BE2C (cell line): ENCODE measurements at regions not wholly inside any gene's neighbourhood (a gene's known extent, or its start where the extent isn't known, plus 50 kb on each side); places are given as distances from the start of the nearest gene placed in this dataset.

Source experiments
- DNase-seq: peaks from one replicate; pipeline ENCODE4 v3.0.0-alpha.2; 2020
- H3K27me3 ChIP-seq: fragments of 250-450 bp; sonication (Bioruptor Pico); 2 replicates; pipeline ENCODE4 v1.5.1; 2020; ENCODE audit warnings: mild to moderate bottlenecking
- H3K36me3 ChIP-seq: fragments of 250-450 bp; sonication (Bioruptor Pico); 2 replicates; pipeline ENCODE4 v1.5.1; 2020; ENCODE audit warnings: mild to moderate bottlenecking
- H3K4me1 ChIP-seq: fragments of 250-450 bp; sonication (Bioruptor Pico); 2 replicates; pipeline ENCODE4 v1.5.1; 2020
- H3K4me3 ChIP-seq: 2 replicates; pipeline ENCODE4 v1.5.1; 2011; ENCODE audit warnings: low read depth, low read length
- H3K9me3 ChIP-seq: fragments of 250-450 bp; sonication (Bioruptor Pico); 2 replicates; pipeline ENCODE4 v1.5.1; 2020
- CTCF ChIP-seq: IDR thresholded peaks from 2 replicates; pipeline ENCODE4 v1.5.1; 2012; ENCODE audit warnings: mild to moderate bottlenecking, low read depth, low read length

DNA sequence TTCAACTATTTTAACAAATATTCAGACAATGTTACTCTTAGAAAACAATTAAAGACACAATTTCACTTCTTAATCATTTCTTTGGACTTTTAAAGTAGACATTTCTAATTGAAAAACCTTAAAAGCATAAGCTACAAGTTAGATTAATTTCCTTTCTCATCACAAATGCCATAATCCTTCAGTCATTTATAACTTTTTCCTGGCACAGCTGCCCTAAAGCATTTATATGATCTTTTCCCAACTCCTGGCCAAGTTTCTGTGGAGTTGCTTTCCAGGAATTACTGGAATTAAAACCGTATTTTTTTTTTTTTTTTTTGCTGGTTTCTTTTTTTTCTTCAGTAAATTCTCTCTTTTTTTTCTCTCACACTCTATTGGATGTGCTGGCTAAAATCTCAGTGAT lies 615.9 kb downstream of the TBC1D4 start:
- Histone ChIP-seq H3K27me3 (no peaks in the 10 kb centered on the region), H3K4me1 (no peaks in the 10 kb centered on the region; the same call in 1 of the 2 replicates), H3K4me3 (no peak overlapping the region), H3K36me3 (no peaks in the 10 kb centered on the region), H3K9me3 (no peaks in the 10 kb centered on the region)
- TF ChIP-seq CTCF: no peak
- no peak for DNase-seq

- Histone ChIP-seq H3K4me1 (no peaks in the 10 kb centered on the region), H3K36me3 (no peaks in the 10 kb centered on the region), H3K27me3 (no peaks in the 10 kb centered on the region), H3K4me3 (no peak overlapping the region), H3K9me3 (no peaks in the 10 kb centered on the region)
- DNase-seq: no peak
- TF ChIP-seq CTCF: no peak
Observed at GRCh38 chr13:74865656-74866055, 616.3 kb downstream of the TBC1D4 start.

DNA sequence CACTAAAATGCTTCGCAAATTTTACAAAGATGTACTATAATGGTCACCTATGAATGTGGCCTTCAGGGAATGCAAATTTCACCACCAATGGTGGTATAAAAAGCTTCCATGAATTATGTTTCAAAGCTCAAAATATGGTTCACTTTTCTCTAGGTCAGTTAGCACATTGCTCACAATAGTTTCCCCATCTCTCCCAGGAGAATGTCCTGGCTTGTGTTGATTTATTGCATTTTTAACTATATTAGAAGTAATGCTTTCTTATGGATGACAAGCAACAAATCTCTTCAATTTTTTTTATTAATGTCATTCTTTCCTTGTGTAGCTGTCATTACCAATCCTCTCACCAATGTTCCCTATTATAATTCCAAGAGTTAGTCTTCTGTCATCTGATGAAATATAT lies 621.2 kb downstream of the TBC1D4 start:
- no peak for DNase-seq
- Histone ChIP-seq H3K27me3 (no peaks in the 10 kb centered on the region), H3K9me3 (no peaks in the 10 kb centered on the region), H3K4me3 (no peak overlapping the region), H3K36me3 (no peaks in the 10 kb centered on the region), H3K4me1 (no peaks in the 10 kb centered on the region)
- no peak for TF ChIP-seq CTCF

DNA sequence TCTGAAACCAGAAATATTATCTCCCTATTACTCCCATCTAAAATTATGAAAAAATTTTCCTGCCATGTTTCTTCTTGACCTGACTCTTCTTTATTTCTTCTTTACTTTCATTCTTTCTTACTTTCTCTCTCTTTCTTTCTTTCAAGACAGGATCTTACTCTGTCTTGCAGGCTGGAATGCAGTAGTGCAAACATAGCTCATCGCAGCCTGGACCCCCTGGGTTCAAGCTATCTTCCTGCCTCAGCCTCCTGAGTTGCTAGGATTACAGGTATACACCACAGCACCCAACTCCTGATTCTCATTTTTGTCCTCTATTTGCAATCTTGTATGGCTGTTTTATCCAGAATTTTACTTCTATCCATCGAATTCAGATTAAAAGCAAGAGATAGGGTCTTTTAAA lies 631.1 kb downstream of the TBC1D4 start:
- no peak for DNase-seq
- H3K4me3 ChIP-seq: no peak overlapping the region
- no peak for TF ChIP-seq CTCF
- H3K36me3 ChIP-seq: no peaks in the 10 kb centered on the region
- H3K9me3 ChIP-seq: no peaks in the 10 kb centered on the region
- no peaks in the 10 kb centered on the region for H3K27me3 ChIP-seq
- H3K4me1 ChIP-seq: no peaks in the 10 kb centered on the region

DNA sequence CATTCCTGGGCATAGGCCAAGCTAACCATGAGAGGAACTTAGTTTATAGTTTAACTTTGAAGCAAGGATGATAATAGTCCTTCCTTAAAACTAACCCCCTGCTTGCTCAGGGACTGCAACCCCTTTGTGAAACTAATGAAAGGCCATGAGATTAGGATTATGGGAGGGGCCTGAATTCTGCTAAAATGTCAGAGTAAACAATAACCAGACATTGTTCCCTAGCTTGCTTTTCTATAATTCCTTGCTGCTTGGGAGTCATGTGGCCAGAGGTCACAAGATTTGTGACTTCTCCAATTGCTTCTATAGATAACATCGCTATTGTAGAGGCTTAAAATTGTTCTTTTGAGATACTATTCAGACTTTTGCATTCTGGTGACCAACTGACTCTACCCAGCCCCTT lies 634.0 kb downstream of the TBC1D4 start:
- Histone ChIP-seq H3K4me1 (no peaks in the 10 kb centered on the region), H3K36me3 (no peaks in the 10 kb centered on the region), H3K27me3 (no peaks in the 10 kb centered on the region), H3K4me3 (no peak overlapping the region), H3K9me3 (no peaks in the 10 kb centered on the region)
- DNase-seq: no peak
- TF ChIP-seq CTCF: no peak

- H3K4me3 ChIP-seq: no peak overlapping the region
- no peaks in the 10 kb centered on the region for H3K9me3 ChIP-seq
- no peak for TF ChIP-seq CTCF
- no peaks in the 10 kb centered on the region for H3K36me3 ChIP-seq
- no peaks in the 10 kb centered on the region for H3K27me3 ChIP-seq
- no peaks in the 10 kb centered on the region for H3K4me1 ChIP-seq
- no peak for DNase-seq
Observed at GRCh38 chr13:74845806-74846205, 636.2 kb downstream of the TBC1D4 start.
